ENCODE measurements at regions not wholly inside any gene's neighbourhood (a gene's known extent, or its start where the extent isn't known, plus 50 kb on each side); places are given as distances from the start of the nearest gene placed in this dataset.
"Not testable (repeated sequence)": the region's sequence is repeated elsewhere in the genome, so short reads cannot be mapped to it uniquely, and the experiment has no call there.

GRCh38 chr3:145257967-145258366, 903.0 kb downstream of the PLOD2 start:
- not testable (repeated sequence) for TF ChIP-seq POLR2A, CTCF, EP300 (IDR thresholded peaks at IDR 0.05)
